GM23338 (cell line): ENCODE measurements at regions not wholly inside any gene's neighbourhood (a gene's known extent, or its start where the extent isn't known, plus 50 kb on each side); places are given as distances from the start of the nearest gene placed in this dataset.

ENCODE experiments used
- EZH2 ChIP-seq: fragments of 200-600 bp; sonication (generic); IDR thresholded peaks from one replicate; pipeline ENCODE4 v1.8.0; 2017; ENCODE audit warnings: antibody characterized with exemption, mild to moderate bottlenecking, low read depth; ENCODE audit not compliant: unreplicated experiment
- EZH2phosphoT487 ChIP-seq: fragments of 200-600 bp; sonication (generic); IDR thresholded peaks from one replicate; pipeline ENCODE4 v1.8.1; 2018; ENCODE audit warnings: antibody characterized with exemption; ENCODE audit not compliant: unreplicated experiment
- JUNB ChIP-seq: IDR thresholded peaks from one replicate; pipeline ENCODE4 v1.6.1; 2016; ENCODE audit warnings: antibody characterized with exemption; ENCODE audit not compliant: unreplicated experiment
- NANOG ChIP-seq: IDR thresholded peaks from 2 replicates; pipeline ENCODE4 v1.6.1; 2016; ENCODE audit warnings: antibody characterized with exemption, borderline replicate concordance
- POLR2AphosphoS5 ChIP-seq: IDR thresholded peaks from 2 replicates; pipeline ENCODE4 v1.6.1; 2016; ENCODE audit warnings: antibody characterized with exemption, low read depth
- REST ChIP-seq: IDR thresholded peaks from one replicate; pipeline ENCODE4 v1.6.1; 2018; ENCODE audit warnings: antibody characterized with exemption; ENCODE audit not compliant: unreplicated experiment
- STAT1 ChIP-seq: IDR thresholded peaks from one replicate; pipeline ENCODE4 v1.6.1; 2016; ENCODE audit warnings: antibody characterized with exemption; ENCODE audit not compliant: unreplicated experiment
- ZNF114 ChIP-seq: fragments of 250-450 bp; sonication (Bioruptor Pico); IDR thresholded peaks from 2 replicates; pipeline ENCODE4 v1.5.0; 2020; ENCODE audit warnings: mild to moderate bottlenecking, moderate library complexity
- TF ChIP-seq, protein P1 (sequence below), 2 experiments: fragments of 200-600 bp in 1 of 2; sonication (generic) in 1 of 2; conservative IDR thresholded peaks; 2 replicates each; pipeline versions ENCODE4 v1.5.1 to v1.6.1; 2016 to 2017; ENCODE audit warnings: antibody characterized with exemption in 2 of 2, low read depth in 2 of 2, mild to moderate bottlenecking in 2 of 2, moderate library complexity in 1 of 2
- TF ChIP-seq, protein P2 (sequence below): fragments of 250-450 bp; sonication (Bioruptor Pico); IDR thresholded peaks from 2 replicates; pipeline ENCODE4 v1.5.0; 2020; ENCODE audit warnings: mild to moderate bottlenecking, moderate library complexity

DNA sequence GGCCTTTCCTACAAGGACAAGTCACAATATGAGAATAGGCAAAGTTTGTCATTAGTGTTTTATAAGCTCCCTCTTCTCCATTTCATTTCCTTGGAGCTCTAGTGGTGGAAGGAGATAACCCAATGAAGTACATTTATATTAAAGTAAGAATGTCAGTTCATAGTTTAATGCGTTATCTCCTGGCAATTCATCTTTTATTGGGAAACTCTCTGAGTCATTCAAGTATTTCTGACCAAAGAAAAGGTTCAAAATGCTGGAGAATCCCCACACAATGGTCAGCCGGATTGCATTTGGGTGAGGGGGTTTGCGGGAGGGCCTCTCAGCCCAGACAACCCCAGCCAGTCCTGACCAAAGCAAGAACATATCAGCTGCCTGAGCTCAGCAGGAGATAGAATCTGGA lies 321.5 kb upstream of the NRP1 start:
- TF ChIP-seq, protein P1, sequence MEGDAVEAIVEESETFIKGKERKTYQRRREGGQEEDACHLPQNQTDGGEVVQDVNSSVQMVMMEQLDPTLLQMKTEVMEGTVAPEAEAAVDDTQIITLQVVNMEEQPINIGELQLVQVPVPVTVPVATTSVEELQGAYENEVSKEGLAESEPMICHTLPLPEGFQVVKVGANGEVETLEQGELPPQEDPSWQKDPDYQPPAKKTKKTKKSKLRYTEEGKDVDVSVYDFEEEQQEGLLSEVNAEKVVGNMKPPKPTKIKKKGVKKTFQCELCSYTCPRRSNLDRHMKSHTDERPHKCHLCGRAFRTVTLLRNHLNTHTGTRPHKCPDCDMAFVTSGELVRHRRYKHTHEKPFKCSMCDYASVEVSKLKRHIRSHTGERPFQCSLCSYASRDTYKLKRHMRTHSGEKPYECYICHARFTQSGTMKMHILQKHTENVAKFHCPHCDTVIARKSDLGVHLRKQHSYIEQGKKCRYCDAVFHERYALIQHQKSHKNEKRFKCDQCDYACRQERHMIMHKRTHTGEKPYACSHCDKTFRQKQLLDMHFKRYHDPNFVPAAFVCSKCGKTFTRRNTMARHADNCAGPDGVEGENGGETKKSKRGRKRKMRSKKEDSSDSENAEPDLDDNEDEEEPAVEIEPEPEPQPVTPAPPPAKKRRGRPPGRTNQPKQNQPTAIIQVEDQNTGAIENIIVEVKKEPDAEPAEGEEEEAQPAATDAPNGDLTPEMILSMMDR (conservative IDR thresholded peaks at IDR 0.05; ENCODE audit: low read depth in 2 of 2), result no peak
- no peak for TF ChIP-seq EZH2phosphoT487
- no peak for TF ChIP-seq POLR2AphosphoS5
- no peak for TF ChIP-seq JUNB
- no peak for TF ChIP-seq EZH2
- no peak for TF ChIP-seq REST
- TF ChIP-seq NANOG, result no peak
- no peak for TF ChIP-seq ZNF114 (CRISPR knock-in tag)
- TF ChIP-seq, protein P2, sequence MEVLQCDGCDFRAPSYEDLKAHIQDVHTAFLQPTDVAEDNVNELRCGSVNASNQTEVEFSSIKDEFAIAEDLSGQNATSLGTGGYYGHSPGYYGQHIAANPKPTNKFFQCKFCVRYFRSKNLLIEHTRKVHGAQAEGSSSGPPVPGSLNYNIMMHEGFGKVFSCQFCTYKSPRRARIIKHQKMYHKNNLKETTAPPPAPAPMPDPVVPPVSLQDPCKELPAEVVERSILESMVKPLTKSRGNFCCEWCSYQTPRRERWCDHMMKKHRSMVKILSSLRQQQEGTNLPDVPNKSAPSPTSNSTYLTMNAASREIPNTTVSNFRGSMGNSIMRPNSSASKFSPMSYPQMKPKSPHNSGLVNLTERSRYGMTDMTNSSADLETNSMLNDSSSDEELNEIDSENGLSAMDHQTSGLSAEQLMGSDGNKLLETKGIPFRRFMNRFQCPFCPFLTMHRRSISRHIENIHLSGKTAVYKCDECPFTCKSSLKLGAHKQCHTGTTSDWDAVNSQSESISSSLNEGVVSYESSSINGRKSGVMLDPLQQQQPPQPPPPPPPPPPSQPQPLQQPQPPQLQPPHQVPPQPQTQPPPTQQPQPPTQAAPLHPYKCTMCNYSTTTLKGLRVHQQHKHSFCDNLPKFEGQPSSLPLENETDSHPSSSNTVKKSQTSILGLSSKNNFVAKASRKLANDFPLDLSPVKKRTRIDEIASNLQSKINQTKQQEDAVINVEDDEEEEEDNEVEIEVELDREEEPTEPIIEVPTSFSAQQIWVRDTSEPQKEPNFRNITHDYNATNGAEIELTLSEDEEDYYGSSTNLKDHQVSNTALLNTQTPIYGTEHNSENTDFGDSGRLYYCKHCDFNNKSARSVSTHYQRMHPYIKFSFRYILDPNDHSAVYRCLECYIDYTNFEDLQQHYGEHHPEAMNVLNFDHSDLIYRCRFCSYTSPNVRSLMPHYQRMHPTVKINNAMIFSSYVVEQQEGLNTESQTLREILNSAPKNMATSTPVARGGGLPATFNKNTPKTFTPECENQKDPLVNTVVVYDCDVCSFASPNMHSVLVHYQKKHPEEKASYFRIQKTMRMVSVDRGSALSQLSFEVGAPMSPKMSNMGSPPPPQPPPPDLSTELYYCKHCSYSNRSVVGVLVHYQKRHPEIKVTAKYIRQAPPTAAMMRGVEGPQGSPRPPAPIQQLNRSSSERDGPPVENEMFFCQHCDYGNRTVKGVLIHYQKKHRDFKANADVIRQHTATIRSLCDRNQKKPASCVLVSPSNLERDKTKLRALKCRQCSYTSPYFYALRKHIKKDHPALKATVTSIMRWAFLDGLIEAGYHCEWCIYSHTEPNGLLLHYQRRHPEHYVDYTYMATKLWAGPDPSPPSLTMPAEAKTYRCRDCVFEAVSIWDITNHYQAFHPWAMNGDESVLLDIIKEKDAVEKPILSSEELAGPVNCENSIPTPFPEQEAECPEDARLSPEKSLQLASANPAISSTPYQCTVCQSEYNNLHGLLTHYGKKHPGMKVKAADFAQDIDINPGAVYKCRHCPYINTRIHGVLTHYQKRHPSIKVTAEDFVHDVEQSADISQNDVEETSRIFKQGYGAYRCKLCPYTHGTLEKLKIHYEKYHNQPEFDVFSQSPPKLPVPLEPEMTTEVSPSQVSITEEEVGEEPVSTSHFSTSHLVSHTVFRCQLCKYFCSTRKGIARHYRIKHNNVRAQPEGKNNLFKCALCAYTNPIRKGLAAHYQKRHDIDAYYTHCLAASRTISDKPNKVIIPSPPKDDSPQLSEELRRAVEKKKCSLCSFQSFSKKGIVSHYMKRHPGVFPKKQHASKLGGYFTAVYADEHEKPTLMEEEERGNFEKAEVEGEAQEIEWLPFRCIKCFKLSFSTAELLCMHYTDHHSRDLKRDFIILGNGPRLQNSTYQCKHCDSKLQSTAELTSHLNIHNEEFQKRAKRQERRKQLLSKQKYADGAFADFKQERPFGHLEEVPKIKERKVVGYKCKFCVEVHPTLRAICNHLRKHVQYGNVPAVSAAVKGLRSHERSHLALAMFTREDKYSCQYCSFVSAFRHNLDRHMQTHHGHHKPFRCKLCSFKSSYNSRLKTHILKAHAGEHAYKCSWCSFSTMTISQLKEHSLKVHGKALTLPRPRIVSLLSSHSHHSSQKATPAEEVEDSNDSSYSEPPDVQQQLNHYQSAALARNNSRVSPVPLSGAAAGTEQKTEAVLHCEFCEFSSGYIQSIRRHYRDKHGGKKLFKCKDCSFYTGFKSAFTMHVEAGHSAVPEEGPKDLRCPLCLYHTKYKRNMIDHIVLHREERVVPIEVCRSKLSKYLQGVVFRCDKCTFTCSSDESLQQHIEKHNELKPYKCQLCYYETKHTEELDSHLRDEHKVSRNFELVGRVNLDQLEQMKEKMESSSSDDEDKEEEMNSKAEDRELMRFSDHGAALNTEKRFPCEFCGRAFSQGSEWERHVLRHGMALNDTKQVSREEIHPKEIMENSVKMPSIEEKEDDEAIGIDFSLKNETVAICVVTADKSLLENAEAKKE (CRISPR knock-in tag), result no peak
- no peak for TF ChIP-seq STAT1
